RWPE2 (cell line): ENCODE measurements at regions not wholly inside any gene's neighbourhood (a gene's known extent, or its start where the extent isn't known, plus 50 kb on each side); places are given as distances from the start of the nearest gene placed in this dataset.

ENCODE experiments used
- ATAC-seq: fragments of 200-7000 bp; cut with Tn5 transposase; 3 replicates; pipeline ENCODE4 v1.9.1; 2021; ENCODE audit warnings: low read depth
- DNase-seq: peaks from one replicate; pipeline ENCODE4 v3.0.0-alpha.2; 2020; ENCODE audit warnings: low spot score
- H3K27ac ChIP-seq: fragments of 450-650 bp; 2 replicates; pipeline ENCODE4 v1.5.1; 2017; ENCODE audit warnings: mild to moderate bottlenecking; ENCODE audit not compliant: poor library complexity, severe bottlenecking
- H3K27me3 ChIP-seq: fragments of 250-450 bp; sonication (Bioruptor Pico); 2 replicates; pipeline ENCODE4 v1.5.1; 2021; ENCODE audit warnings: mild to moderate bottlenecking, moderate library complexity; ENCODE audit not compliant: insufficient read depth, poor library complexity, severe bottlenecking
- H3K36me3 ChIP-seq: fragments of 250-450 bp; sonication (Bioruptor Pico); 2 replicates; pipeline ENCODE4 v1.5.1; 2020; ENCODE audit warnings: low read depth, mild to moderate bottlenecking, moderate library complexity
- H3K4me1 ChIP-seq: fragments of 250-450 bp; sonication (Bioruptor Pico); 2 replicates; pipeline ENCODE4 v1.5.1; 2021; ENCODE audit warnings: mild to moderate bottlenecking, moderate library complexity; ENCODE audit not compliant: insufficient read depth, poor library complexity, severe bottlenecking
- H3K4me3 ChIP-seq: fragments of 250-450 bp; sonication (Bioruptor Pico); 2 replicates; pipeline ENCODE4 v1.5.1; 2021; ENCODE audit warnings: mild to moderate bottlenecking, moderate library complexity; ENCODE audit not compliant: severe bottlenecking
- H3K9me3 ChIP-seq: fragments of 250-450 bp; sonication (Bioruptor Pico); 2 replicates; pipeline ENCODE4 v1.5.1; 2021; ENCODE audit warnings: mild to moderate bottlenecking, moderate library complexity; ENCODE audit not compliant: severe bottlenecking
- CTCF ChIP-seq: fragments of 450-650 bp; IDR thresholded peaks from one replicate; pipeline ENCODE4 v1.5.1; 2017; ENCODE audit warnings: mild to moderate bottlenecking, moderate library complexity; ENCODE audit not compliant: poor library complexity, severe bottlenecking

GRCh38 chr2:30310371-30310770 lies 79.0 kb downstream of the LBH start:
- ATAC-seq, result no peak
- H3K4me1 ChIP-seq, result no peaks in the 10 kb centered on the region
- H3K27ac ChIP-seq, result no peak overlapping the region
- H3K9me3 ChIP-seq, result no peaks in the 10 kb centered on the region
- no peak for DNase-seq
- no peaks in the 10 kb centered on the region for H3K36me3 ChIP-seq
- H3K27me3 ChIP-seq, result no peaks in the 10 kb centered on the region
- no peak for TF ChIP-seq CTCF
- H3K4me3 ChIP-seq, result no peak overlapping the region

- no peak for TF ChIP-seq CTCF
- Histone ChIP-seq H3K27me3 (no peaks in the 10 kb centered on the region), H3K36me3 (no peaks in the 10 kb centered on the region), H3K9me3 (no peaks in the 10 kb centered on the region), H3K27ac (no peak overlapping the region), H3K4me3 (no peak overlapping the region), H3K4me1 (no peaks in the 10 kb centered on the region)
- ATAC-seq (no peak), DNase-seq (no peak)
Observed at GRCh38 chr2:30310955-30311354, 79.6 kb downstream of the LBH start.

- no peaks in the 10 kb centered on the region for H3K36me3 ChIP-seq
- H3K4me1 ChIP-seq, result no peaks in the 10 kb centered on the region
- H3K27ac ChIP-seq, result no peak overlapping the region
- H3K27me3 ChIP-seq, result no peaks in the 10 kb centered on the region
- no peak overlapping the region for H3K4me3 ChIP-seq
- TF ChIP-seq CTCF, result no peak
- no peak for DNase-seq
- ATAC-seq, result no peak
- no peaks in the 10 kb centered on the region for H3K9me3 ChIP-seq
Observed at GRCh38 chr2:30311711-30312110, 80.4 kb downstream of the LBH start.

- Histone ChIP-seq H3K27me3 (no peaks in the 10 kb centered on the region), H3K4me3 (no peak overlapping the region), H3K4me1 (no peaks in the 10 kb centered on the region), H3K9me3 (no peaks in the 10 kb centered on the region), H3K27ac (no peak overlapping the region), H3K36me3 (no peaks in the 10 kb centered on the region)
- DNase-seq (no peak), ATAC-seq (no peak)
- no peak for TF ChIP-seq CTCF
Observed at GRCh38 chr2:30312916-30313315, 81.6 kb downstream of the LBH start.

- ATAC-seq (no peak), DNase-seq (no peak)
- no peak for TF ChIP-seq CTCF
- Histone ChIP-seq H3K4me3 (no peak overlapping the region), H3K27ac (no peak overlapping the region), H3K27me3 (no peaks in the 10 kb centered on the region), H3K4me1 (no peaks in the 10 kb centered on the region), H3K36me3 (no peaks in the 10 kb centered on the region), H3K9me3 (no peaks in the 10 kb centered on the region)
Observed at GRCh38 chr2:30314981-30315380, 83.6 kb downstream of the LBH start.
